ENCODE measurements at regions not wholly inside any gene's neighbourhood (a gene's known extent, or its start where the extent isn't known, plus 50 kb on each side); places are given as distances from the start of the nearest gene placed in this dataset.

- TF ChIP-seq CTCF (IDR thresholded peaks at IDR 0.05; ENCODE audit: control extremely low read depth, extremely low read depth, low read depth, missing control alignments) = no peak
- CTCF ChIA-PET = interaction anchor here (1.0 to 1.5 kb wide), 2 partner anchors 9 to 15 kb away, joined by 4 read pairs; no protein-coding TSS in a partner anchor
- DNase-seq (ENCODE audit: extremely low spot score) = no peak
- POLR2A ChIA-PET = no interaction called here
Measured at GRCh38 chr9:14480526-14480925, 166.6 kb upstream of the NFIB start.

DNA sequence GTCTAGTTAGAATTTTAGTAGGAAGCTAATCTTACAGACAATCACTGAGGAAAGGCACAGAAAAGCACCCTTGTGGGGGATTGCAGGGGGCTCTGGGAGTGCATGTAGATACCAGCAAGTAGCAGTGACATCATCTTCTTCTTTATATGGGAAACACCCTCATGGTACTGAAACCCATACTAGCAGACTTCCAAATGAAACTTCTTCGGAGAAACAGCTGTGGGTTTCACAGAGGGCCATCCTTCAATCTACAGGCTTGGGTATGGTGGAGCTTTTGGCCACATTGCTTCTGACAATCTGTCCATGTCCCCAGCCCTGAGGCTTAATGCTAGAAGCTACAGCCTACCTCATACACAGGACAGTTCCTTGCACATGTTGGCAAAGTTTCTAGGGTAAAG, 165.2 kb upstream of the NFIB start:
- DNase-seq (ENCODE audit: extremely low spot score) = no peak
- POLR2A ChIA-PET = no interaction called here
- no peak for TF ChIP-seq CTCF (IDR thresholded peaks at IDR 0.05; ENCODE audit: control extremely low read depth, extremely low read depth, low read depth, missing control alignments)
- CTCF ChIA-PET = interaction anchor here (1.5 kb wide), 1 partner anchor 14 kb away, joined by 4 read pairs; no protein-coding TSS in a partner anchor

- POLR2A ChIA-PET = no interaction called here
- no peak for DNase-seq (ENCODE audit: extremely low spot score)
- CTCF ChIA-PET = interaction anchor here (0.6 to 1.0 kb wide), 2 partner anchors 73 to 291 kb away, joined by 3 read pairs; no protein-coding TSS in a partner anchor
- no peak for TF ChIP-seq CTCF (IDR thresholded peaks at IDR 0.05; ENCODE audit: control extremely low read depth, extremely low read depth, low read depth, missing control alignments)
Measured at GRCh38 chr9:14478175-14479162, 164.5 kb upstream of the NFIB start.

GRCh38 chr9:14471041-14471440, 157.1 kb upstream of the NFIB start:
- CTCF ChIA-PET = interaction anchor here (1.4 to 2.9 kb wide), 3 partner anchors 8 to 298 kb away, joined by 4 to 8 read pairs (median 5); no protein-coding TSS in a partner anchor
- POLR2A ChIA-PET = no interaction called here
- no peak for DNase-seq (ENCODE audit: extremely low spot score)
- TF ChIP-seq CTCF (IDR thresholded peaks at IDR 0.05; ENCODE audit: control extremely low read depth, extremely low read depth, low read depth, missing control alignments) = no peak

DNA sequence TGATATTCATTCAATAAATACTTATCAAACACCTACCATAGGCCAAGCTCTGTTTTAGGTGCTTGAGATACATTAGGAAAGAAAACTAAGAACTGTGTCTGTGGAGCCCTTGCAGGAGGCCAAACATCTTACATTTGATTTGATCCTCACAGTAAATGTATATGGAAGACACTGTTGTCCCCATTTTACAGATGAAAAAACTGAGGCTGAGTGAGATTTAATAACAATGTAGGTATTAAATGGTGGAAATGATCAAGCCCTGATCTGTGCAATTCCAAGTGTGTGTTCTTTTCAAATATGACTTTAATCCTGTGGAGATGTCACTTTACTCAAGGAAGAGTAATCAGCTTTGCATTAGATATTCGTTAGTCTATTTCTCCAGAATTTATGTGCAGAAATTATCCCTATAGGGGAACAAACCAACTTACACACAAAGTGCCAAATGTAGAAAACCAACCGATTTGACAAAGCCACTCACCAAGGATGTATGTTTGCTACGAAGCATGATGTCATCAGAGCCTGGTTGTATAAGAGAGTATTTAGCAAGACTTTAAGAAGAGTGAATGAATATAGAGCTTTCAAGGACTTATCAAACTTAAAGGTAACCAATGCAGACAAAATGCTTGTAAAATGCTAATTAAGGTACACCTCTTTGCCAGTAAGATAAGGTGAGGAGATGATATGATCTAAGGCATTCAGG, 153.9 kb upstream of the NFIB start:
- POLR2A ChIA-PET = no interaction called here
- CTCF ChIA-PET = interaction anchor here (1.1 to 4.0 kb wide), 3 partner anchors 36 to 301 kb away, joined by 4 to 19 read pairs (median 4); no protein-coding TSS in a partner anchor
- DNase-seq (ENCODE audit: extremely low spot score) = no peak
- no peak for TF ChIP-seq CTCF (IDR thresholded peaks at IDR 0.05; ENCODE audit: control extremely low read depth, extremely low read depth, low read depth, missing control alignments)

DNA sequence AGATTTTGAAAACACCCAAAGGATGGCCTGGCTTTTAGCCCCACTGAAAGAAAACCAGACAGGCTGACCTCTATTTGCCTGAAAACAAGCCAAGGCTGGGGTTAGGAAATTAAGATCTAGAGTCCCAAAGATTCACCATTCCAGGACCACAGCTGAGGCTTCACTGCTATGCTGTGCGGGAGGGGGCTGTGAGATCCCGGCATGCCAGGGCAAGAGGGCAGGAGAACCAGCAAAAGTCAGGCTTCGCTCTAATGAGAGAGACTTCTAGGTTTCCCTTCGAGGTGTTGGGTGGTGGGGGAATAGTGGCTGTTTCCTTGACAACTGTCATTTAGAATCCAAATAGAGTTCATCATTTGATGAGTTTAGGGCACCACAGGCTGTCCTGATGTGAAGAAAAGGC, 152.9 kb upstream of the NFIB start:
- TF ChIP-seq CTCF (IDR thresholded peaks at IDR 0.05; ENCODE audit: control extremely low read depth, extremely low read depth, low read depth, missing control alignments) = no peak
- DNase-seq (ENCODE audit: extremely low spot score) = no peak
- CTCF ChIA-PET = interaction anchor here (1.1 to 4.0 kb wide), 2 partner anchors 300 to 302 kb away, joined by 4 to 19 read pairs; no protein-coding TSS in a partner anchor
- POLR2A ChIA-PET = no interaction called here
